ENCODE measurements at regions not wholly inside any gene's neighbourhood (a gene's known extent, or its start where the extent isn't known, plus 50 kb on each side); places are given as distances from the start of the nearest gene placed in this dataset.

- TF ChIP-seq CTCF (conservative IDR thresholded peaks at IDR 0.05 in 1 of 2, IDR thresholded peaks at IDR 0.05 in 1 of 2; ENCODE audit: extremely low read depth in 1 of 2, insufficient read depth in 1 of 2, low read depth in 1 of 2, low read length in 2 of 2) (no peak), EZH2 (IDR thresholded peaks at IDR 0.05; ENCODE audit: borderline replicate concordance, low read length) (no peak)
Observed at GRCh38 chr5:68543212-68543611, 327.7 kb downstream of the PIK3R1 start.
